ENCODE measurements at regions not wholly inside any gene's neighbourhood (a gene's known extent, or its start where the extent isn't known, plus 50 kb on each side); places are given as distances from the start of the nearest gene placed in this dataset.

DNA sequence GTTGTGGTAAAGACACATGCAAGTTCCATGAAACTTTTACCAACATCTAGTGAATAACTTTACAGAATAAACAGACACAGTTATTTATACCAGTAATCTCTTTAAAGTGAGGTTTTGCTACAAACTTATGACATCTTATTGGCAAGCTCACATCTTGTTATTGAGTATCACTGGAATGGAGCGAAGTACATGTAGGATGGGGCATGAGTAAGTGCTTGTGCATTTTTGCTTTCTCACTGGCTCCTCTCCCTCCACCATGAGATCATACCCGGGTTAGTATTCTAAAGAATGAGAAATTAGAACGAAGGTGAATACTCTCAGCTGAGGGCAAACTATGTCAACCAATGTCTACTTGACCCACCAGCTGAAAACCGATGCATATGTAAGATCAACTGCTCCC lies 193.3 kb upstream of the ZNF717 start:
- H3K27me3 ChIP-seq (replicated peaks; ENCODE audit: insufficient read depth, low read length), result no peaks in the 10 kb centered on the region
- H3K36me3 ChIP-seq (replicated peaks; ENCODE audit: insufficient read depth, low read length), result no peaks in the 10 kb centered on the region
- H3K9ac ChIP-seq (ENCODE audit: low read length), result no peak overlapping the region
- no peaks in the 10 kb centered on the region for H3K4me1 ChIP-seq (ENCODE audit: low read length)
- H3K9me2 ChIP-seq (replicated peaks; ENCODE audit: insufficient read depth, low read length), result no peaks in the 10 kb centered on the region
- no peak overlapping the region for H3K4me2 ChIP-seq (ENCODE audit: low read depth, low read length)
- H3K9me3 ChIP-seq (replicated peaks; ENCODE audit: insufficient read depth, low read length), result no peaks in the 10 kb centered on the region
- no peaks in the 10 kb centered on the region for H3K79me2 ChIP-seq (ENCODE audit: low read length)
- no peak overlapping the region for H2AFZ ChIP-seq (ENCODE audit: low read length)
- H3K27ac ChIP-seq (ENCODE audit: low read length), result no peak overlapping the region
- no peak for TF ChIP-seq EZH2phosphoT487 (IDR thresholded peaks at IDR 0.05; ENCODE audit: low read length)
- no peak for TF ChIP-seq CTCF (IDR thresholded peaks at IDR 0.05; ENCODE audit: low read length)
- no peak for TF ChIP-seq EZH2 (optimal IDR thresholded peaks at IDR 0.05; ENCODE audit: low read depth, low read length)
- H3K4me3 ChIP-seq (ENCODE audit: low read length), result no peak overlapping the region
- no peaks in the 10 kb centered on the region for H3F3A ChIP-seq (ENCODE audit: insufficient read depth, low read length)
- H4K20me1 ChIP-seq (ENCODE audit: insufficient read depth, low read length), result no peaks in the 10 kb centered on the region
- no peak for DNase-seq

DNA sequence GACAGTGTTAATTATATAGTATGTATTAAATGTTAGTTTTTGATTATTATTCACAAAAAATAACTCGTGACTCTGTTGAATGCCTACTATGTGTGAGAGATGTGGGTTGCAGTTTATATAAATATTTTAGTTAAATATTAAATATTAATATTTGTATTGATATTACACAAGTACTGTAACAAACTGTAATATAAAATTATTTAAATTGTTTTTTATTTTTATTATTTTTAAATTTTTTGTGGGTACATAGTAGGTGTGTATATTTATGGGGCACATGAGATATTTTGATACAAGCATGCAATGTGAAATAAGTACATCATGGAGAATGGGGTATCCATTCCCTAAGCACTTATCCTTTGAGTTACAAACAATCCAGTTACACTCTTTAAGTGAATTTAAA lies 196.1 kb upstream of the ZNF717 start:
- H2AFZ ChIP-seq (ENCODE audit: low read length), result no peak overlapping the region
- no peak overlapping the region for H3K4me3 ChIP-seq (ENCODE audit: low read length)
- no peaks in the 10 kb centered on the region for H3F3A ChIP-seq (ENCODE audit: insufficient read depth, low read length)
- no peak overlapping the region for H3K27ac ChIP-seq (ENCODE audit: low read length)
- no peak for DNase-seq
- no peaks in the 10 kb centered on the region for H3K27me3 ChIP-seq (replicated peaks; ENCODE audit: insufficient read depth, low read length)
- no peaks in the 10 kb centered on the region for H3K9me3 ChIP-seq (replicated peaks; ENCODE audit: insufficient read depth, low read length)
- no peaks in the 10 kb centered on the region for H3K9me2 ChIP-seq (replicated peaks; ENCODE audit: insufficient read depth, low read length)
- H4K20me1 ChIP-seq (ENCODE audit: insufficient read depth, low read length), result no peaks in the 10 kb centered on the region
- no peak overlapping the region for H3K4me2 ChIP-seq (ENCODE audit: low read depth, low read length)
- H3K9ac ChIP-seq (ENCODE audit: low read length), result no peak overlapping the region
- TF ChIP-seq CTCF (IDR thresholded peaks at IDR 0.05; ENCODE audit: low read length), result no peak
- no peak for TF ChIP-seq EZH2phosphoT487 (IDR thresholded peaks at IDR 0.05; ENCODE audit: low read length)
- TF ChIP-seq EZH2 (optimal IDR thresholded peaks at IDR 0.05; ENCODE audit: low read depth, low read length), result no peak
- no peaks in the 10 kb centered on the region for H3K4me1 ChIP-seq (ENCODE audit: low read length)
- no peaks in the 10 kb centered on the region for H3K79me2 ChIP-seq (ENCODE audit: low read length)
- no peaks in the 10 kb centered on the region for H3K36me3 ChIP-seq (replicated peaks; ENCODE audit: insufficient read depth, low read length)

DNA sequence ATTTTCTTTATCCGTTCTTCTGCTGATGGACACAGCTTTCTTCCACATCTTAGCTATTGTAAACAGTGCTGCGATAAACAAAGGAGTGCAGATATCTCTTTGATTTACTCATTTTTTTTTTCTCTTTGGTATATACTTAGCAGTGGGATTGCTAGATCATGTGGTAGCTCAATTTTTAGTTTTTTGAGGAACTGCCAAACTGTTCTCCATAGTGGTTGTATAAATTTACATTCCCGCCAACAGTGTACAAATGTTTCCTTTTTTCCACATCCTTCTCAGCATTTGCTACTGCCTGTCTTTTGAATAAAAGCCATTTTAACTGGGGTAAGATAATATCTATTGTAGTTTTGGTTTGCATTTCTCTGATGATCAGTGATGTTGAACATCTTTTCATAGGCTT lies 196.8 kb upstream of the ZNF717 start:
- Histone ChIP-seq H3K79me2 (ENCODE audit: low read length) (no peaks in the 10 kb centered on the region), H3K9ac (ENCODE audit: low read length) (no peak overlapping the region), H3K4me3 (ENCODE audit: low read length) (no peak overlapping the region), H3K4me1 (ENCODE audit: low read length) (no peaks in the 10 kb centered on the region), H3F3A (ENCODE audit: insufficient read depth, low read length) (no peaks in the 10 kb centered on the region), H3K27me3 (replicated peaks; ENCODE audit: insufficient read depth, low read length) (no peaks in the 10 kb centered on the region), H3K4me2 (ENCODE audit: low read depth, low read length) (no peak overlapping the region), H3K9me2 (replicated peaks; ENCODE audit: insufficient read depth, low read length) (no peaks in the 10 kb centered on the region), H3K9me3 (replicated peaks; ENCODE audit: insufficient read depth, low read length) (no peaks in the 10 kb centered on the region), H3K27ac (ENCODE audit: low read length) (no peak overlapping the region), H4K20me1 (ENCODE audit: insufficient read depth, low read length) (no peaks in the 10 kb centered on the region), H3K36me3 (replicated peaks; ENCODE audit: insufficient read depth, low read length) (no peaks in the 10 kb centered on the region), H2AFZ (ENCODE audit: low read length) (no peak overlapping the region)
- TF ChIP-seq EZH2 (optimal IDR thresholded peaks at IDR 0.05; ENCODE audit: low read depth, low read length) (no peak), EZH2phosphoT487 (IDR thresholded peaks at IDR 0.05; ENCODE audit: low read length) (no peak), CTCF (IDR thresholded peaks at IDR 0.05; ENCODE audit: low read length) (no peak)
- no peak for DNase-seq
